ENCODE measurements at regions not wholly inside any gene's neighbourhood (a gene's known extent, or its start where the extent isn't known, plus 50 kb on each side); places are given as distances from the start of the nearest gene placed in this dataset.
"Not testable (repeated sequence)": the region's sequence is repeated elsewhere in the genome, so short reads cannot be mapped to it uniquely, and the experiment has no call there.

DNA sequence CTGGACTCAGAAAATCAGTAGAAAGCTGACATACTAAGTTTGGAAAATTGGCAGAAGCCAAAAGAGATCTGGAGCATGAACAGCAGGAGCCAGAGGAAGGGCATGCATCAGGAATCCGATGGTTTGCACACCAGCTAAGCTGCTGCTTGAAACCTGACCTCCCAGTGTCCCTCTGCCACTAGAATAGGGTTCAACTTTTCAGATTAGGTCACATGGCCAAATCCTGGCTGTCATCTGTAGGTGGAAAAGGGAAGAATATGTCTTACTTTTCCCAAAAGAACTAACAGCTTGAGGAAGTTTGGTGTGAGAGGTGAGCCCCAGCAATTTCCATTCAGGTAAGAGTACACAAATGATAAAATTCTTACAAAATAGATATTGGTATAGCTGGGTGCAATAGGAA is 732.6 kb downstream of the RERGL start:
- no peak for DNase-seq

DNA sequence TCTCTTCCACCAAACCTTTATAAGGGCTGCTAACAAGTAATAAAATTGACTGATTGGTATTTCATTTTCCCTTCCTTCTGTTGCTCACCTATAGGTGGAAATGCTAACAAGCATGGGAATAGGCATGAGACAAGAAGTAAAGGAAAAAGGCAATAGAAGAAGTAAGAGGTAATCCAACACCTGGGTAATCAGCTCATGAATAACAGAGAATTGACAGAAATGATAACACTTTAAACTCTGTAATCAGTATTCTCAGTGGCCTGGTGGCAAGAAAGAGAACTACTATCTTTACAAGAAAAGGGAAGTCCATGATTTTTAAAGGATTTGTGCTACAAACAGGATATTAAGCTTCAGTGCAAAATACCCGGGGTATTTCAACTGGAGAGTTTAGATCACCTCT is 737.8 kb downstream of the RERGL start:
- peak; percentile 35 for DNase-seq

DNA sequence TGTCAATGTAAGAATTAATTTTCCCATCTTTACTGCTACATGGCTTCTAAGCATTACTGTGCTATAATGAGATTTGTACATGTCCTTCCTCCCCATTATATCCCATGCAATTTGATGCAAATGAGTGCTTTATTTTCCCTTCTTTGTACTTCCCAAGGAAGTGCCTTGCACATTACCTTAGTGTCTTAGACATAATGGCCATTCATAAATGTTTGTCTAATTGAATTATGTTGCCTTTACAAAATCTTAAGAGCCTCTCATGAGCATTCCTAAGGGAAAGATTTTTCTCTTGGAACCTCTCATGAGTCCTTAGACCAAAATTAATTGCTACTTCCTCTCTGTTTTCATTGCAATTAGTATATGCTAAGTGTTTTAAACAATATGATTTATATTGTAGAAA is 741.7 kb downstream of the RERGL start:
- DNase-seq = no peak

DNA sequence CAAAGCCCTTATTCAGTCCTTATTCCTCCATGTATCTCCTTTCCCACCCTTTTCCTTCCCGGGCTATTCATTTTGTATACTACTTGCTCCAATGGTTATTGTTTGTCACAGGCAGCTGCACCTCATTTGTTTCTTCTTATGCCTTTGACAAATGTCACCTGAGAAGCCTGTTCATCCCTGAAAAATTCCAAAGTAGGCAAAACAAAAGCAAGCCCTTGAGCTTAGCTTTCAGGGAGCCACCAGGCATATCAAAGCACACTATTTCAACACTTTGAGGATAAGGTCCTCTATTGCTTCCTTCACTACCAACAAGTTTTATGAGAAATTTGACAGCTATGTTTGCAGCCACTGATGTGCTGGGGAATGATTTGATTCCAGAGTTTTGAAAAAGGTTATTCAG is 738.7 kb upstream of the LMO3 start:
- peak; percentile 63 for DNase-seq

DNA sequence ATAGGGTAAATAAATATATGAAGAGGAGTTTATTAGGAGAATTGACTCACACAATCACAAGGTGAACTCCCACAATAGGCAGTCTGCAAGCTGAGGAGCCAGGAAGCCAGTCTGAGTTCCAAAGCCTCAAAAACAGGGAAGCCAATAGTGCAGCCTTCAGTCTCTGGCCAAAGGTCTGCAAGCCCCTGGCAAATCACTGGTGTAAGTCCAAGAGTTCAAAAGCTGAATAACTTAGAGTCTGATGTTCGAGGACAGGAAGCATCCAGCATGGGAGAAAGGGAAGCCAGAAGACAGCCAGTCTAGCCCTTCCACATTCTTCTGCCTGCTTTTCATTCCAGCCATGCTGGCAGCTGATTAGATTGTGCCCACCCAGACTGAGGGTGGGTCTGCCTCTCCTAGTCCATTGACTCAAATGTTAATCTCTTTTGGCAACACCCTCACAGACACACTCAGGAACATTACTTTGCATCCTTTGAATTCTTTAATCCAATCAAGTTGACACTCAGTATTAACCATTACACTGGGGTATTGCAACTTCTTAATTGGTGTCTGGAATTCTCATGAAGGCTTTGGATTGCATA is 736.5 kb upstream of the LMO3 start:
- peak; percentile 15 for DNase-seq

DNA sequence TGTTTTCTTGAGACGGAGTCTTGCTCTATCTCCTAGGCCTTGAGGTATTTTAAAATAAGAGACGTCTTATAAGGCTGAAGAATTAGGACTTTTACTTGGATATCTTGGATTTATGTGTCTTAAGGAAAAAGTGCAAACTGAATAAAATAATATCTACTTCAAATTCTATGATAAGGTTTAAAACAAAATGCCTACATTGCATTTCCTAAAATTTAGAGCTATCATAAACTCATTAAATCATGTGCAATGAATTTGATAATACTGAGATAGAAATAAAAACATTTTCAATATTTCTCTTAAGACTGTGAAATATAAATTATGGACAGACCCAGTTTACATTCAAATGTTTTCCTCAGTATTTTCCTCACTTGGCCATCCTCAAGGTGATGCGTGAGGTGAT is 729.5 kb upstream of the LMO3 start:
- no peak for DNase-seq

DNA sequence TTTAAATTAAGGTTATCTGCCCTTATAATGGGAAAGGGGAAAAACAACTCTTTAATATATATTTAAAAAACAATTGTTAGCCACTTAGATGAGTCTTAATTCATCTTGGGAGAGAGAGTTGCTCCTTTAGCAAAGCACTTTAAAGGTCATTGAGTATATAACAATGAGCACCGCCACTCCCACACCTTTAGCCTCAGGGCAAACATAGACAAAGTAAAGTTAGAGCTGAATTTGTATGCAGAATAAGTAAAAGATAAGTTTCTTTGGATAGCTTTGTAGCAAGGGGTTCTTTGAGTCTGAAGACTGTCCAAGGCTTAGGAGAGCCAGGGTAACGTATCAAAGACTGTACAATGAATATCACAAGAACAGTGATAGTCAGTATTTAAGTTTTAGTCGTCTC is 728.8 kb upstream of the LMO3 start:
- no peak for DNase-seq

DNA sequence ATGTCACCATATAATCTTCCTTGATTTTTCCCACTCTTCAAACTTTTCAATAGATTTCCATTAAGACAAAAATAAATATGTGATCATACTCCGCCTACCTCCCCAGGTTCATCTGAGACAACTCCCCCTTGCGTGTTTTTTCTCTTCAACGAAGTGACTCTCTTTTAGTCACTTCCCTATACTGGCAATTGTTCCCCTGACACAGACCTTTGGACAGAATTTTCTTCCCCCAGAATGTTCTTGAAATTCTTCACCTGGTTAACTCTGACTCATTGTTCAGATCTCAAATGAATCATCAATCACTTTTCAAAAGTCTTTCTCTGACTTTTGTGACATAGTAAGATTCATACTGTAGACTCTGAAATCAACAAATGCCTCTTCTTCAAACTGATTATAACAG is 727.3 kb upstream of the LMO3 start:
- peak; percentile 29 for DNase-seq

DNA sequence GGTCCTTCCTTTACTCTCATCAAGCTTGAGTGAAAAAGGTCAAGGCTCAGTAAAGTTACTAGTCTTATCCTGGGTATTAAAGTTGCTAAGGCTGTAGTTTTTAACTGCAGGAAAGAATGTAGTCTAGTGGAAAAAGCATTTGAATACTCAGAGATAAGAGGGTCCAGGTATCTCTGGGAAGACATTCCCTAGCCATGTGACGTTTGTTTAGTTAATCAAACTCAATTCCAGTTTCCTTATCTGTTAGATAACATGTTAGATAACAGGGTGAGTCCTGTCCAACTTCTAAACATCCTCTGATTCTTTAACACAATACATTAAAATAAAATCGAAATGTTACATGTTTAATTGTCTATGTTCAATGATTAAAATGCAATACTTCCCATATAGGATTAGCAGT is 720.7 kb upstream of the LMO3 start:
- no peak for DNase-seq

DNA sequence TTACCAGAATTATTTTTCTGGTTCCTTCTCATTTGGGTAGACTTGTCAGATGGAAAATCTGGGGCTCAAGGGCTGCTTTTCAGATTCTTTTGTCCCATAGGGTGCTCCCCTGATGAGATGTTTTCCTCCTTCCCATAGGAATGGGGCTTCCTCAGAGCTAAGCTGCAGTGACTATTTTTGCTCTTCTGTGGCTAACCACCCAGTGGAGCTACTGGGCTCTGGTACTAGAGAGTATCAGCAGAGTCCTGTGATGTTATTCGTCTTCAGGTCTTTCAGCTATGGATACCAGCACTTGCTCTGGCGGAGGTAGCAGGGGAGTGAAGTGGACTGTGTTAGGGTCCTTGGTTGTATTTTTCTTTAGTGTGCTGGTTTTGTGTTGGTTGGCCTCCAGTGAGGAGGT is 716.1 kb upstream of the LMO3 start:
- DNase-seq = no peak

DNA sequence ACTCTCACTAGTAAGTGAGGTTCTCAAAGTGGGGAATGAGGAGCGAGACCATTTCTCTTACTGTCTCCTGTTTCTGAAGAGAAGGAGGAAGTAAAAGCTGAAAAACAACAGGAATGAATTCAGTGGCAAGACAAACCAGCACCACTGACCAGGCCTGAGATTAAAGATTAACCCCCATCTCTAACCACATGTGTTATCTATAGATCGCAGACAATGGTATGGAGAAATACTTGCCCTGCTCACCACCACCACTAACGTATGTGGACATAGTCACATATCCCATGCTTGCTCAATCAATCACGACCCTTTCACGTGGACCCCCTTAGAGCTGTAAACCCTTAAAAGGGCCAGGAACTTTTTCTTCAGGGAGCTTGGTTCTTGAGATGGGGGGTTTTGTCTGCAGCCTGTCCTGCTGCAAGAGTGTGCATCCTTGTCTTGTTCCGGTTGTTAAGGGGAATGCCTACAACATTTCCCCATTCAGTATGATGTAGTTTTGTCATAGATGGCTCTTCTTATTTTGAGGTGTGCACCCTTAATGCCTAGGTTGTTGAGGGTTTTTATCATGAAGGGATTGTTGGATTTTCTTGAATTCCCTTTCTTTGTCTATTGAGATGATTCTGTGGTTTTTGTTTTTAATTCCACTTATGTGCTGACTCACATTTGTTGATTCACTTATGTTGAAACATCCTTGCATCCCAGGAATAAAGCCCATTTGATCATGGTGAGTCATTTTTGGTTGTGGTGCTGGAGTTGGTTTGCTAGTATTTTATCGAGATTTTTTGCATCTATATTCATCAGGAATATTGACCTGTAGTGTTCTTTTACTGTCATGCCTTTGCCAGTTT is 698.8 kb upstream of the LMO3 start:
- DNase-seq = peak; percentile 71

DNA sequence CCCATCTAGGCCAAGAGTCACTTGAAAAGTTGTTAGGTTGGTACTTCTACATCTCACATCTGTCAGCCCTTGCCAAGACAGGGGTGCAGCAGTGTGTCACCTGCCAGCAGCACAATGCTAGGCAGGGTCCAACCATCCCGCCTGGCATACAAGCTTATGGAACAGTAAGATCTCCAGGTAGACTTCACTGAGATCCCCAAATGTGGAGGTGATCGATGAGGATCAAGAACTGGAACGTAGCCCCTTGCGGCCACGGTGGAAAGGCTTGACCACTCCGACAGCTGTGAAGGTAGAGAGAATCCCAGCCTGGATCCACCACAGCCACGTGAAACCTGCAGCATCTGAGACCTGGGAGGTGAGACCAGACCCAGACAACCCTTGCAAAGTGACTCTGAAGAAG is 696.0 kb upstream of the LMO3 start:
- no peak for DNase-seq

DNA sequence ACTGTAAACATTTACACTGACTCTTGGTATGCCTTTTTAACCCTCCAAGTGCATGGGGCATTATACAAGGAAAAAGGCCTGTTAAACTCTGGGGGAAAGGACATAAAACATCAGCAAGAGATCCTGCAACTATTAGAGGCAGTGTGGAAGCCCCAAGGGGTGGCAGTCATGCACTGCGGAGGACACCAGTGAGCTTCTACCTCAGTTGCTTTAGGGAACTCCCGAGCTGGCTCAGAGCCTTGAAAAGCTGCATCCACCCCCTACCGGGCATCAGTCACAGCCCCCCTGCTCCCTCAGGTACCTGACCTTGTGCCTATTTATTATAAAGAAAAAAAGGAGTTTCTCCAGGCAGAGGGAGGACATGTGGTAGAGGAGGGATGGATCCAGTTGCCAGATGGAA is 695.6 kb upstream of the LMO3 start:
- peak; percentile 18 for DNase-seq

DNA sequence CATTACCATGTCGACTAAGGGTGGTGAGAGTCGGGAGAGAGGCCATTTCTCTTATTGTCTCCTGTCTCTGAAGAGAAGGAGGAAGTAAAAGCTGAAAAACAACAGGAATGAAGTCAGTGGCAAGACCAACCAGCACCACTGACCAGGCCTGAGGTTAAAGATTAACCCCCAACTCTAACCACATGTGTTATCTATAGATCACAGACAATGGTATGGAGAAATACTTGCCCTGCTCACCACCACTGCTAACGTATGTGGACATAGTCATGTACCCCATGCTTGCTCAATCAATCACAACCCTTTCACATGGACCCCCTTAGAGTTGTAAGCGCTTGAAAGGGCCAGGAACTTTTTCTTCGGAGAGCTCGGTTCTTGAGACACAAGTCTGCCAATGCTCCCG is 690.9 kb upstream of the LMO3 start:
- peak; percentile 57 for DNase-seq

DNA sequence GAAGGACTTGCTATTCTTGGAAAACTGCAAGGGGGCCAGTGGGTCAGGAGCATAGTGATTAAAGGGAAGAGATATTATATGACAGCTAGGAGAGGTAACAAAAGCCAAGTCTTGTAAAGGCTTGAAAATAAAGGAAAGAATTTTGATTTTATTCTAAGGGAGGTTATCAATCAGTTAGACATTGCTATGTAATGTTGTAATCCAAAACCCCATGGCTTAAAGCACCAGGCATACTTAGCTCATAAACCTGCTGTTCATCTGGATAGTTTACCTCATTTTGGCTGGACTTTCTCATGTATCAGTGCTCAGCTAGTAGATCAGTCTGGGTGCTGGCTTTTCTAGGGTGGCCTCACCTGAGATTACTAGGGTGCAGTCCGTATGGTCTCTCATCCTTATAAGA is 680.9 kb upstream of the LMO3 start:
- DNase-seq = no peak

DNA sequence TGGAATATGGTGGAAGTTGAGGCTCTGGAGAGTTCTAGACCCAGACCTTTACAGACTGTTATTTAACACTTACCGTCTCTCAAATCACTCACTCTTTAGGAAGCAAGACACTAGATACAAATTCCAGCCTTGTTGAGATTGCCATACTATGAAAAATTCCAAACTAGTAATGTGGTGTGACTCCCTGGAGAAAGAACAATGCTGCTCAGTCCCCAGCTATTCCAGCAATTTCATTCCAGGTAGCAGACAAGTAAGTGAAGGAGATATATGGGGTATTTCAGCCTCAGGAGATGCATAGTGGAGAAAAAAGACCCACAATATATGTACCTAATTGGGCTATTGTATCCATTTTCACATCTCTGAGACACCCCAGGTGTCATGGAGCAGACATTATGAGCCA is 678.9 kb upstream of the LMO3 start:
- no peak for DNase-seq

DNA sequence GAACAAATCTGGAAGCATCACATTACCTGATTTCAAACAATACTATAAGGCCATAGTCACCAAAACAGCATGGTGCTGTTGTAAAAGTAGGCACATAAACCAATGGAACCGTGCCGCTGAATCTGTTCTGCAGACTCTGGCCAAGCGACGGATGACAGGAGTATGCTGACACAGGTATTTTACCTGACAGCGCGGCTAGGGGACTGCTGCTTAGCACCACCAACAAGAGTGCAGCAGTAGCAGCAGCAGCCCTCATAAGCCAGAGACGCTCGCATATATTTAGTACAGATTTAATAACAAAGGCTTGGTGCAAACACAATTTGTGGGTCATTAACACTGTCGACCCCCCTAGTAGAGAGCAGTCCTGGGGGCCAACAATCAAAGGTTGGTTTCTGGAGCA is 677.6 kb upstream of the LMO3 start:
- no peak for DNase-seq

DNA sequence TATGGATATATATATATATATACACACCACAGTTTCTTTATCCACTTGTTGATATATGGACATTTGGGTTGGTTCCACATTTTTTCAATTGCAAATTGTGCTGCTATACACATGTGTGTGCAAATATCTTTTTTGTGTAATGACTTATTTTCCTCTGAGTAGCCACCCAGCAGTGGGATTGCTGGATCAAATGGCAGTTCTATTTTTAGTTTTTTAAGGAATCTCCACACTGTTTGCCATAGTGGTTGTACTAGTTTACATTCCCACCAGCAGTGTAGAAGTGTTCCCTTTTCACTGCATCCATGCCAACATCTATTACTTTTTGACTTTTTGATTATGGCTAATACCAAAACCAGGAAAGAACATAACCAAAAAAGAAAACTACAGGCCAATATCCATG is 676.2 kb upstream of the LMO3 start:
- not testable (repeated sequence) for DNase-seq

DNA sequence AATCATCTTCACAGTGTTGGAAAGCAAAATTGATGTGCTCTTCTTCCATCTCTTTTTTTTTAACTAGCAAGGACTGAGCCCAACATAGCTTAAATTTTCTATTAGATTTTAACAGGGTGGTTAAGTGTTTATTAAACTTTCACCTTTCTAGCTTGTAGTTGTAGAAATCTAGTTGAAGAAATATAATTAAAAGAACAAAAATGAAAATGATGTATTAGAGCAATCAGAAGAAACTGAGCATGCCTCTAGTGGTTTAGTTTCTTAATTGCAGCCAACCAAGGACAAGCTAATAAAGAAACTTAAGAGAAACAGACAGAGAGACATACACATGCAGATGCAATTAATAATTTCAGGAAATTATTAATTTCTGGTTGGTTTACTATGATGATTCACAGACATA is 673.0 kb upstream of the LMO3 start:
- DNase-seq = peak; percentile 61

DNA sequence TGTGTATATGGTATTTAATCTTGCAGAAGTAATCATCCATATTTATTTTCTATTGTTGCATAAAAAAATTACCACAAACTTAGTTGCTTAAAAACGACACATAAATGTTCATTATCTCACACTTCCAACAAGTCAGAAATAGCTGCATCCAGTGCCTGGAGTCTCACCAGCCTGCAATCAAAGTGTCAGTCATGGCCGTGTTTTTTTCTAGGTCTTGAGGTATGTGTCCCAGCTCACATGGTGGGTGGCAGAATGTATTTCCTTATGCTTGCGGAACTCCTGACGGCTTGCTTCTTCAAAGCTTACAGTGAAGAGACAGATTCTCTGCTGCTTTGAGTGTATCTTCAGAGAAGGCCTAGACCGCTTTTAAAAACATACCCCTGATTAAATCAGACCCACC is 670.2 kb upstream of the LMO3 start:
- no peak for DNase-seq

DNA sequence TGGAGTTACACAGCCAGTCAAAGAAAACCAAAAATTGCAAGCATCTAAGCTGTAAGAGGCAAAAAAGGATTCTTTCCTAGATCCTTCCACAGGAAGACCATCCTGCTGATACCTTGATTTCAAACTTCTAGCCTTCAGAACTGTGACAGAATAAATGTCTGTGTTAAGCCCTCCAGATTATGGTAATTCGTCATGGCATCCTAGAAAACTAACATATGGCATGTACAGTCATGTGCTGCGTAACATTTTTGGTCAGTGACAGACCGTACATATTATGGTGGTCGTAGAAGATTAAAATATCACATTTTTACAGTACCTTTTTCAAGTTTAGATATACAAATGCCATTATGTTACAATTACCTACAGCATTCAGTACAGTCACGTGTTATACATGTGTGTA is 660.9 kb upstream of the LMO3 start:
- no peak for DNase-seq

DNA sequence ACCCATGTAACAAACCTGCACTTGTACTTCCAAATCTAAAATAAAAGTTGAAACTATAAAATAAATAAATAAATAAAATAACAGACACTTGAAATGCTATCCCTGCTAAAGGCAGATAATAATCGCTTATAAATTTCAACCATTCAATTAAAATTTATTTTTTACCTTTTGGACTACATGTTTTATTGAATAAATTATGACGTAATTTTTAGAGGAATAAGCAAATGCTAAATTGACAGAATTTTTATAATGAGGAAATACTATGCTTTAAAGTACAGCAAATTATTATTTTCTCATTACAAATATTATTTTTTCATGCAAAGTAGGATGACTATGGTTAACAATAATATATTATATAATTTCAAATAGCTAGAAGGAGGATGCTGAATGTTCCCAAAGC is 658.6 kb upstream of the LMO3 start:
- DNase-seq = no peak

DNA sequence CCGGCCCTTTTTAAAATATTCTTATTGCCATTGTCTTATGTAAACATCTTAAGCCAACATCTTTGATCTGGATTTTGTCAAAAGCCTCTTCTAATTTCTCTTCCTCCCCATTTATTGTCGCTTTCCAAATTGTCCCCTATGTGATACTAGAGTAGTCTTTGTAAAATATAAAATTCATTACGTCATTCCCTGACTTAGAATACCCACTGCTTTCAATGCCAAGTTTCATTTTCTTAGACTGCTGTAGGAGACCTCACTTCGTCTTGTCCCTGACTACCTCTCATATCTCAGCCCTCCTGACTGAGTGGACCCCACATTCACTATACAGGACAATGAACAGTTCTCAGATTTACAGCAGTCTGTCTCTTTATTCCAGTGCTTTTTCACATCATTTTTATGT is 633.9 kb upstream of the LMO3 start:
- DNase-seq = no peak

DNA sequence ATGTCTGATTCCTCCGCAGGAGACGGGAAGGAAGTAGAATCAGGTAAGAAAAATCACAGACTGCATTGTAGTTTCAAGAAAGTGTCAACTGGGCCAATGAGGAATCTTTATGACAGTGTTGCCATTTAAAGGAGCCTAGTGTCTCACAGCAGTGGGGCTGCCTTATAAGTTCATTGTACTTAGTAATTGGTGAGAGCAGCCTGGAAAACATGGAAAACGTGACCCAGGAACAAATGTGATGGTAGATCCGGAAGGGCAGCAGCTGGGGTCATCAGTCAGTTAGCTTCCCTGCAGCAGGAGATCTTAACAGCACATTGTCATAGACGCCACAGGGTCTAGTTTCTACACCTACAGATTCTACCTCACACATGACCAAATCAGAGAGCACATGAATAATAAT is 630.0 kb upstream of the LMO3 start:
- no peak for DNase-seq

Data from DMS53 (cell line).